Thyroid gland (tissue), 4 donors: ENCODE measurements at regions not wholly inside any gene's neighbourhood (a gene's known extent, or its start where the extent isn't known, plus 50 kb on each side); places are given as distances from the start of the nearest gene placed in this dataset.

ENCODE experiments used
- CTCF ChIP-seq, 6 experiments: fragments of 200-600 bp in 3 of 6; fragments of 450-650 bp in 3 of 6; sonication (generic) in 3 of 6; IDR thresholded peaks; one replicate each; pipeline ENCODE4 v1.5.1; 2016 to 2019; ENCODE audit warnings: antibody characterized with exemption in 6 of 6, mild to moderate bottlenecking in 2 of 6, inconsistent platforms in 1 of 6, moderate library complexity in 1 of 6
- POLR2A ChIP-seq, 2 donors: fragments of 450-650 bp; IDR thresholded peaks; one replicate each; pipeline ENCODE4 v1.6.1; 2017; ENCODE audit warnings: antibody characterized with exemption in 2 of 2, mild to moderate bottlenecking in 2 of 2, moderate library complexity in 1 of 2

- TF ChIP-seq CTCF (IDR thresholded peaks at IDR 0.05): no peak
- peak in 1 of 2 donors; percentile 16 for TF ChIP-seq POLR2A (IDR thresholded peaks at IDR 0.05)
Observed at GRCh38 chr6:125363039-125363823, 61.5 kb upstream of the HDDC2 start.
